GM18511 (cell line): ENCODE measurements at regions not wholly inside any gene's neighbourhood (a gene's known extent, or its start where the extent isn't known, plus 50 kb on each side); places are given as distances from the start of the nearest gene placed in this dataset.

Experiments
- ATAC-seq: cut with Tn5 transposase; IDR thresholded peaks from one replicate; pipeline ENCODE4 v1.9.1; 2021; ENCODE audit warnings: mild to moderate bottlenecking, moderate library complexity; ENCODE audit not compliant: unreplicated experiment

DNA sequence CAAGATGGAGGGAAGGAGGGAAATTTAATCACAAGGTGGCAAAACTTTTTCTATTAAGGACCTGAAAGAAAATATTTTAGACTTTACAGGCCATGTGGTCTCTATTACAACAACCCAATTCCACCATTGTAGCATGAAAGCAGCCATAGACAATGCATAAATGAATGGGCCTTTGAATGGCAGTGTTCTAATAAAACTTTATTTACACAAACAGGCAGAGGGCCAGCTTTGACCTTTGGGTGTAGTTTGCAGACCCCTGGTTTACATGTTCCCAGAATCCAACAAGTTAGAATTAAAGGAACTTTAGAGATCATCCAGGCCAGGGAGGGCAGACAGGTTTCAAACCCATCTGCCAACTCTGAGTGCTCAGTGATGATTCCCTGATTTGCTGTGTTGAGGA is 95.2 kb downstream of the BANF2 start:
- ATAC-seq: no peak

DNA sequence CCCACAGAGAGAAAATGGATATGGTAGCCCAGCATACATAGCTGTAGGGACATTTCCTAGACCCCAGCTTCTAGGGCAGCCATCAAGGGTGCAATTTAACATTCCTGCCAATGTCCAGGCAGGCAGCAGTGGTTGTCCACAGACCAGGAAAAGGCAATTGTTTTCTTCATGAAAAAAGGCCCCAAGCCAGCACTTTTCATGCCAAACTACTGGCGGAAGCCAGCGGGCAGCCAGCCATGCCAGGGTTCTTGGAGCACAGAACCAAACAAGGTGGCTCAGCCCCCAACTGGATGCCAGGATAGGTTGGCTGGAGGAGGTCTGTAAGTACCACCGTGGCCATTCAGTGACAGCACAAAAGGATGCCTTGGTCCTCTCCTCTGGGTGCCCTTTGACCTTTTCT is 94.6 kb downstream of the BANF2 start:
- ATAC-seq: no peak

DNA sequence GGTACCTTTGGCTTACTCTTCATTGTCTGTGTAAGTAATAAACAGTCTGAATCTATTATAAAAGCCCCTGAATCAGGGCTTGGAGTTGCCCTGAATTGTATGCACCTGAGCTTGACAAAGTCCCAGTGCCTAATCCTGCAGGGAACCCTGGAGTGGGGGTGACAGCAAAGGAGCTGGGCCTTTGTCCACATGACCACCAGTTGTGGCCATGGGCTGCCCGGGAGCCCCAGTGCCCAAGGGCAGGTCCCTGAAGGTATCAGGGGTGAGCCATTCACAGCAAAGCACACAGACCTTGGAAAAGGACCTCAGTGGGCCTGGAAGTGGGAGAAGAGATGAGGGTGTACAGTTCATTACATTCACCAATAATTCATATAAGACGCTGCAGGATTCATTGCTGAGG is 94.2 kb downstream of the BANF2 start:
- no peak for ATAC-seq

DNA sequence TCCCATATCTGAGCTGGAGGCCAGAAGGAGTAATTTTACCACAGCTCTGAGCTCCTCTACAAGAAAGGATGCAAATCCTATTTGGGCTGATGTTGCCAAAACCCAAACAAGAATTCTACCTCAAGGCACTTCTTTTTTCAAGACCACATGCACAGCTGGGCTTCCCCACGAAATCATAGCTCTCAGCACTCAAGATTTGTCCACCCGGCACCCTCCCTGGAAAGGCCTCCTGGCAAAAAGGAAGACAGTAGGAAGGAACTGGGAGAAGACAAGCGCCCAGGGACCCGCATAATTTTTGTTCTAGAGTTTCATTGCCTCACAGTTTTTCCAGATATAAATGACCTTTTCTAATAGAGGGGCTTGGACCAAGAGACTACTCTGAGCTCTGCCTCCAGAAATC is 90.5 kb downstream of the BANF2 start:
- ATAC-seq: no peak

DNA sequence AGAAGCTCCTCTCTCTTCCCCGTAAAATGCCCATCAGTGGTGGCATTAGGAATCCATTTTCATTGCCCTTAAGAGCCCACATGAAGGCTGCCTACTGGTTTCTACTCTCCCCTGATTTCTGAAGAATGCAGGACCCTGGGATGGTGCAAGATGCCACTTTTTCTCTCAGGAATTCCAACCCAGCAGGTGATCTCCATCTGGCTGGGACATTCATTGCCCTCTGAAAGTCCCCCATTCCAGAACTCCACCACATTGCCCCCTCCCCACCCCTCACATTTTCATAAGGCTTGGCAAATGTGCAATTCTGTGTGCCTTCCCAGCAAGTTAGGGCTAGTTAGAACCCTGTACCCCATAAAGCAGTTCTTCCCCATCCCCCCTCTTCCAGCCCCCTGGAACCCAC is 88.0 kb downstream of the BANF2 start:
- no peak for ATAC-seq

DNA sequence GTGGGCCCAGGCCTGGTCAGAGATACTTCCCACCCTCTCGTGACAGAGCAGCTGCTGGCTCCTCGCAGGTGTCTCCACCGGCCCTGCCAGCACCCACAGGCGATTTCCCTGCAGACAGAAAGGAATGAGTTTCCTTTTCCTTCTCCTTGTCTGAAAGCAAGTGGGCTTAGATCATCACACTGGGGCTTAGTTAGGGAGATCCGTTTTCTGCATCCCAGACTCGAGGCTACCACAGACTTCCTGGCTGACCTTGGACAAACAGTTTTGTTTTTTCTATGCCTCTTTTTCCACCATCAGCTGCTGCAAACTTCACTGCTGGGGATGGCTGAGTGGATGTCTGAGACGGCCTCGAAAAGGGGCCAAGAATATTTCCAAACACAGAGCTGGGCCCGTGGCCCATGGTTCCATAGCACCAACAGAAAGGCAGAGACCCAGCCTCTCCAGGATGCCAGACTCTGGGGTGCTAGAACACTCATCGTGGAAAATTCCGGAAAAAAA is 86.5 kb downstream of the BANF2 start:
- ATAC-seq: no peak
